K562 (cell line): ENCODE measurements at regions not wholly inside any gene's neighbourhood (a gene's known extent, or its start where the extent isn't known, plus 50 kb on each side); places are given as distances from the start of the nearest gene placed in this dataset.

Source experiments
- DPF2 ChIP-seq: fragments of 450-650 bp; IDR thresholded peaks from 2 replicates; pipeline ENCODE4 v1.6.1; 2016
- ERF ChIP-seq: fragments of 450-650 bp; formaldehyde crosslinking; IDR thresholded peaks from 2 replicates; pipeline ENCODE4 v1.4.0; 2020; ENCODE audit warnings: mild to moderate bottlenecking, mixed read lengths
- LEF1 ChIP-seq: fragments of 450-650 bp; IDR thresholded peaks from 2 replicates; pipeline ENCODE4 v1.6.1; 2016; ENCODE audit warnings: mild to moderate bottlenecking
- MEF2D ChIP-seq: conservative IDR thresholded peaks from 2 replicates; pipeline ENCODE4 v1.6.1; 2016; ENCODE audit warnings: low read depth, missing genetic modification characterization, missing compliant biosample characterization
- MXI1 ChIP-seq: IDR thresholded peaks from 2 replicates; pipeline ENCODE4 v1.6.1; 2011; ENCODE audit warnings: low read depth, mild to moderate bottlenecking, improper control_type of control experiment, low read length
- RBM25 ChIP-seq: fragments of 200-400 bp; formaldehyde crosslinking; IDR thresholded peaks from 2 replicates; pipeline ENCODE4 v1.6.1; 2018; ENCODE audit warnings: low read length, low read depth, moderate library complexity; ENCODE audit not compliant: severe bottlenecking
- SMAD4 ChIP-seq: fragments of 250-450 bp; sonication (Bioruptor Pico); conservative IDR thresholded peaks from 2 replicates; pipeline ENCODE4 v1.8.0; 2021; ENCODE audit warnings: inconsistent platforms, mild to moderate bottlenecking, moderate library complexity
- SMARCA5 ChIP-seq: fragments of 450-650 bp; IDR thresholded peaks from 2 replicates; pipeline ENCODE4 v1.6.1; 2016
- TARDBP ChIP-seq: fragments of 450-650 bp; IDR thresholded peaks from 2 replicates; pipeline ENCODE4 v1.6.1; 2016
- TBL1XR1 ChIP-seq, 2 experiments: IDR thresholded peaks; 2 replicates each; pipeline ENCODE4 v1.6.1; 2012; ENCODE audit warnings: improper control_type of control experiment in 2 of 2, low read length in 2 of 2, mild to moderate bottlenecking in 1 of 2
- ZBED1 ChIP-seq: IDR thresholded peaks from 2 replicates; pipeline ENCODE4 v1.6.1; 2014
- ZNF212 ChIP-seq: fragments of 450-650 bp; formaldehyde crosslinking; IDR thresholded peaks from 2 replicates; pipeline ENCODE4 v1.4.0; 2020; ENCODE audit warnings: mild to moderate bottlenecking
- ZNF766 ChIP-seq: fragments of 200-800 bp; sonication (Bioruptor generic); conservative IDR thresholded peaks from 2 replicates; pipeline ENCODE4 v1.6.1; 2016; ENCODE audit warnings: missing genetic modification characterization, missing compliant biosample characterization
- TF ChIP-seq, protein P1 (sequence below): fragments of 200-800 bp; sonication (Bioruptor generic); IDR thresholded peaks from 2 replicates; pipeline ENCODE4 v1.6.1; 2017; ENCODE audit warnings: missing genetic modification characterization, missing compliant biosample characterization
- TF ChIP-seq, protein P2 (sequence below): fragments of 450-650 bp; conservative IDR thresholded peaks from 2 replicates; pipeline ENCODE4 v1.6.1; 2016; ENCODE audit warnings: missing genetic modification characterization, low read depth, mild to moderate bottlenecking, missing compliant biosample characterization, moderate library complexity
- TF ChIP-seq, protein P3 (sequence below): sonication (generic); formaldehyde crosslinking; IDR thresholded peaks from 2 replicates; pipeline ENCODE4 v1.9.0; 2022; ENCODE audit warnings: mild to moderate bottlenecking, missing genetic modification reagents
- TF ChIP-seq, protein P4 (sequence below): fragments of 450-650 bp; IDR thresholded peaks from 2 replicates; pipeline ENCODE4 v1.6.1; 2016; ENCODE audit warnings: borderline replicate concordance
- TF ChIP-seq, protein P5 (sequence below): fragments of 450-650 bp; IDR thresholded peaks from 2 replicates; pipeline ENCODE4 v1.6.1; 2016; ENCODE audit warnings: antibody characterized with exemption
- TF ChIP-seq, protein P6 (sequence below): fragments of 250-450 bp; sonication (Bioruptor Pico); IDR thresholded peaks from 2 replicates; pipeline ENCODE4 v1.4.0; 2020

DNA sequence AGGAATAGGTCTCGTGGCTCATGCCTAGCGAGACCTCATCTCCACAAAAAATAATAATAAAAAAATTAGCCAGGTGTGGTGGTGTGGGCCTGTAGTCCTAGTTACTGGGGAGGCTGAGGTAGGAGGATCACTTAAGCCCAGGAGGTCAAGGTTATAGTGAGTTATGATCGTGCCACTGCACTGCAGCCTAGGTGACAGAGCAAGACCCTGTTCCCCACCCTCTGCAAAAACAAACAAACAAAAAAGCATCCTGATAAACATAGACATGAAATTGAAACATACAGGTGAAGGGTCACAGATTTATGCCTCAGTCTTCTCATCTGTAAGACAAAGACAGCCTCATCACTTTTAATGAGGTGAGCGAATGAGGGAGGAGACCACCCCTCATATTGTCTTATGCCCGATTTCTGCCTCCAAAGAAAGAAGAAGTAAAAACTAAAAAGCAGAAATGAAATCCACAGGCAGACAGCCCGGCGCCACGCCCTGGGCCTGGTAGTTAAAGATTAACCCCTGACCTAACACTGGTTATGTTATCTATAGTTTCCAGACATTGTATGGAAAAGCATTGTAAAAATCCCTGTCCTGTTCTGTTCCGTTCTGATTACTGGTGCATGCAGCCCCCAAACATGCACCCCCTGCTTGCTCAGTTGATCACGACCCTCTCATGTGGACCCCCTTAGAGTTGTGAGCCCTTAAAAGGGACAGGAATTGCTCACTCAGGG, 138.5 kb downstream of the OR2B2 start (continued):
- TF ChIP-seq, protein P1, sequence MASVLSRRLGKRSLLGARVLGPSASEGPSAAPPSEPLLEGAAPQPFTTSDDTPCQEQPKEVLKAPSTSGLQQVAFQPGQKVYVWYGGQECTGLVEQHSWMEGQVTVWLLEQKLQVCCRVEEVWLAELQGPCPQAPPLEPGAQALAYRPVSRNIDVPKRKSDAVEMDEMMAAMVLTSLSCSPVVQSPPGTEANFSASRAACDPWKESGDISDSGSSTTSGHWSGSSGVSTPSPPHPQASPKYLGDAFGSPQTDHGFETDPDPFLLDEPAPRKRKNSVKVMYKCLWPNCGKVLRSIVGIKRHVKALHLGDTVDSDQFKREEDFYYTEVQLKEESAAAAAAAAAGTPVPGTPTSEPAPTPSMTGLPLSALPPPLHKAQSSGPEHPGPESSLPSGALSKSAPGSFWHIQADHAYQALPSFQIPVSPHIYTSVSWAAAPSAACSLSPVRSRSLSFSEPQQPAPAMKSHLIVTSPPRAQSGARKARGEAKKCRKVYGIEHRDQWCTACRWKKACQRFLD (CRISPR knock-in tag) = peak; percentile 77
- TF ChIP-seq, protein P2, sequence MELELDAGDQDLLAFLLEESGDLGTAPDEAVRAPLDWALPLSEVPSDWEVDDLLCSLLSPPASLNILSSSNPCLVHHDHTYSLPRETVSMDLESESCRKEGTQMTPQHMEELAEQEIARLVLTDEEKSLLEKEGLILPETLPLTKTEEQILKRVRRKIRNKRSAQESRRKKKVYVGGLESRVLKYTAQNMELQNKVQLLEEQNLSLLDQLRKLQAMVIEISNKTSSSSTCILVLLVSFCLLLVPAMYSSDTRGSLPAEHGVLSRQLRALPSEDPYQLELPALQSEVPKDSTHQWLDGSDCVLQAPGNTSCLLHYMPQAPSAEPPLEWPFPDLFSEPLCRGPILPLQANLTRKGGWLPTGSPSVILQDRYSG (tag) = 0 out of 2 replicates have a peak, but pooled peaks have one; percentile 44
- TF ChIP-seq, protein P3, sequence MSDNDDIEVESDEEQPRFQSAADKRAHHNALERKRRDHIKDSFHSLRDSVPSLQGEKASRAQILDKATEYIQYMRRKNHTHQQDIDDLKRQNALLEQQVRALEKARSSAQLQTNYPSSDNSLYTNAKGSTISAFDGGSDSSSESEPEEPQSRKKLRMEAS = peak; percentile 66; the same call in 1 of the 2 replicates
- peak; percentile 84; the same call in 1 of the 2 replicates for TF ChIP-seq ZBED1
- TF ChIP-seq ERF (CRISPR knock-in tag) = 0 out of 2 replicates have a peak, but pooled peaks have one; percentile 30
- peak; percentile 100 for TF ChIP-seq SMAD4 (CRISPR knock-in tag)
- TF ChIP-seq SMARCA5 = 0 out of 2 replicates have a peak, but pooled peaks have one; percentile 45
- peak; percentile 98 for TF ChIP-seq DPF2
- peak; percentile 94 for TF ChIP-seq LEF1
- peak; percentile 81; the same call in 1 of the 2 replicates for TF ChIP-seq ZNF766
- peak; percentile 85; the same call in 1 of the 2 replicates for TF ChIP-seq MEF2D (tag)
- TF ChIP-seq RBM25 = peak; percentile 21
- TF ChIP-seq TARDBP = peak; percentile 89; the same call in 1 of the 2 replicates
- TF ChIP-seq, protein P4, sequence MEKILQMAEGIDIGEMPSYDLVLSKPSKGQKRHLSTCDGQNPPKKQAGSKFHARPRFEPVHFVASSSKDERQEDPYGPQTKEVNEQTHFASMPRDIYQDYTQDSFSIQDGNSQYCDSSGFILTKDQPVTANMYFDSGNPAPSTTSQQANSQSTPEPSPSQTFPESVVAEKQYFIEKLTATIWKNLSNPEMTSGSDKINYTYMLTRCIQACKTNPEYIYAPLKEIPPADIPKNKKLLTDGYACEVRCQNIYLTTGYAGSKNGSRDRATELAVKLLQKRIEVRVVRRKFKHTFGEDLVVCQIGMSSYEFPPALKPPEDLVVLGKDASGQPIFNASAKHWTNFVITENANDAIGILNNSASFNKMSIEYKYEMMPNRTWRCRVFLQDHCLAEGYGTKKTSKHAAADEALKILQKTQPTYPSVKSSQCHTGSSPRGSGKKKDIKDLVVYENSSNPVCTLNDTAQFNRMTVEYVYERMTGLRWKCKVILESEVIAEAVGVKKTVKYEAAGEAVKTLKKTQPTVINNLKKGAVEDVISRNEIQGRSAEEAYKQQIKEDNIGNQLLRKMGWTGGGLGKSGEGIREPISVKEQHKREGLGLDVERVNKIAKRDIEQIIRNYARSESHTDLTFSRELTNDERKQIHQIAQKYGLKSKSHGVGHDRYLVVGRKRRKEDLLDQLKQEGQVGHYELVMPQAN = peak; percentile 43; the same call in 1 of the 2 replicates
- TF ChIP-seq, protein P5, sequence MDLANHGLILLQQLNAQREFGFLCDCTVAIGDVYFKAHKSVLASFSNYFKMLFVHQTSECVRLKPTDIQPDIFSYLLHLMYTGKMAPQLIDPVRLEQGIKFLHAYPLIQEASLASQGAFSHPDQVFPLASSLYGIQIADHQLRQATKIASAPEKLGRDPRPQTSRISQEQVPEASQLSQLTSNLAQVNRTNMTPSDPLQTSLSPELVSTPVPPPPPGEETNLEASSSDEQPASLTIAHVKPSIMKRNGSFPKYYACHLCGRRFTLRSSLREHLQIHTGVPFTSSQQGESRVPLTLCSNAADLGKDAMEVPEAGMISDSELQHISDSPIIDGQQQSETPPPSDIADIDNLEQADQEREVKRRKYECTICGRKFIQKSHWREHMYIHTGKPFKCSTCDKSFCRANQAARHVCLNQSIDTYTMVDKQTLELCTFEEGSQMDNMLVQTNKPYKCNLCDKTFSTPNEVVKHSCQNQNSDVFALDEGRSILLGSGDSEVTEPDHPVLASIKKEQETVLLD = peak; percentile 38; the same call in 1 of the 2 replicates
- TF ChIP-seq TBL1XR1 (IDR thresholded peaks at IDR 0.05; ENCODE audit: low read length in 2 of 2) = peak; percentile 61 to 86; a peak in 3 of 4 replicates
- TF ChIP-seq, protein P6, sequence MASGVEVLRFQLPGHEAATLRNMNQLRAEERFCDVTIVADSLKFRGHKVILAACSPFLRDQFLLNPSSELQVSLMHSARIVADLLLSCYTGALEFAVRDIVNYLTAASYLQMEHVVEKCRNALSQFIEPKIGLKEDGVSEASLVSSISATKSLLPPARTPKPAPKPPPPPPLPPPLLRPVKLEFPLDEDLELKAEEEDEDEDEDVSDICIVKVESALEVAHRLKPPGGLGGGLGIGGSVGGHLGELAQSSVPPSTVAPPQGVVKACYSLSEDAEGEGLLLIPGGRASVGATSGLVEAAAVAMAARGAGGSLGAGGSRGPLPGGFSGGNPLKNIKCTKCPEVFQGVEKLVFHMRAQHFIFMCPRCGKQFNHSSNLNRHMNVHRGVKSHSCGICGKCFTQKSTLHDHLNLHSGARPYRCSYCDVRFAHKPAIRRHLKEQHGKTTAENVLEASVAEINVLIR (CRISPR knock-in tag) = peak; percentile 34; the same call in 1 of the 2 replicates
- TF ChIP-seq ZNF212 (CRISPR knock-in tag) = peak; percentile 74; the same call in 1 of the 2 replicates
- TF ChIP-seq MXI1 = peak; percentile 48; the same call in 1 of the 2 replicates
